ENCODE measurements at regions not wholly inside any gene's neighbourhood (a gene's known extent, or its start where the extent isn't known, plus 50 kb on each side); places are given as distances from the start of the nearest gene placed in this dataset.

GRCh38 chr1:29719253-29719652, 482.9 kb downstream of the PTPRU start:
- Histone ChIP-seq H3K36me3 (ENCODE audit: control insufficient read depth in 1 of 2, insufficient read depth in 2 of 2, low read length in 1 of 2) (no peaks in the 10 kb centered on the region), H3K4me3 (ENCODE audit: low read length in 2 of 2) (no peak overlapping the region), H3K27me3 (ENCODE audit: control insufficient read depth in 1 of 2, insufficient read depth in 2 of 2, low read length in 1 of 2) (no peaks in the 10 kb centered on the region), H3K9me3 (ENCODE audit: control insufficient read depth, low read length) (peaks cover 15% of the 10 kb centered on the region), H3K4me1 (ENCODE audit: control insufficient read depth in 1 of 2, insufficient read depth in 2 of 2, low read length in 2 of 2) (no peaks in the 10 kb centered on the region), H3K27ac (ENCODE audit: low read depth in 1 of 2, low read length in 2 of 2) (no peak overlapping the region)
- no peak for DNase-seq
- WGBS, 2 donors: 59 to 60% methylated on average over 4 of the region's 4 CpGs
- intact Hi-C loops (cut with DNase I): no loop called here
- ATAC-seq (ENCODE audit: low FRiP score): no peak

- H3K4me3 ChIP-seq (ENCODE audit: low read length in 2 of 2): no peak overlapping the region
- H3K27ac ChIP-seq (ENCODE audit: low read depth in 1 of 2, low read length in 2 of 2): no peak overlapping the region
- no peak for DNase-seq
- intact Hi-C loops (cut with DNase I): no loop called here
- H3K27me3 ChIP-seq (ENCODE audit: control insufficient read depth in 1 of 2, insufficient read depth in 2 of 2, low read length in 1 of 2): no peaks in the 10 kb centered on the region
- peaks cover 15% of the 10 kb centered on the region for H3K9me3 ChIP-seq (ENCODE audit: control insufficient read depth, low read length)
- ATAC-seq (ENCODE audit: low FRiP score): no peak
- H3K36me3 ChIP-seq (ENCODE audit: control insufficient read depth in 1 of 2, insufficient read depth in 2 of 2, low read length in 1 of 2): no peaks in the 10 kb centered on the region
- H3K4me1 ChIP-seq (ENCODE audit: control insufficient read depth in 1 of 2, insufficient read depth in 2 of 2, low read length in 2 of 2): no peaks in the 10 kb centered on the region
These were observed 482.5 kb downstream of the PTPRU start for GRCh38 chr1:29718791-29719190.

GRCh38 chr1:29716306-29716705, 480.0 kb downstream of the PTPRU start:
- no peaks in the 10 kb centered on the region for H3K27me3 ChIP-seq (ENCODE audit: control insufficient read depth in 1 of 2, insufficient read depth in 2 of 2, low read length in 1 of 2)
- intact Hi-C loops (cut with DNase I): no loop called here
- no peak overlapping the region for H3K27ac ChIP-seq (ENCODE audit: low read depth in 1 of 2, low read length in 2 of 2)
- WGBS, 2 donors: 73 to 75% methylated on average over 6 of the region's 6 CpGs
- no peaks in the 10 kb centered on the region for H3K4me1 ChIP-seq (ENCODE audit: control insufficient read depth in 1 of 2, insufficient read depth in 2 of 2, low read length in 2 of 2)
- DNase-seq (no peak), ATAC-seq (ENCODE audit: low FRiP score) (no peak)
- H3K4me3 ChIP-seq (ENCODE audit: low read length in 2 of 2): no peak overlapping the region
- no peaks in the 10 kb centered on the region for H3K36me3 ChIP-seq (ENCODE audit: control insufficient read depth in 1 of 2, insufficient read depth in 2 of 2, low read length in 1 of 2)
- H3K9me3 ChIP-seq (ENCODE audit: control insufficient read depth, low read length): peaks cover 1% of the 10 kb centered on the region

- H3K27me3 ChIP-seq (ENCODE audit: control insufficient read depth in 1 of 2, insufficient read depth in 2 of 2, low read length in 1 of 2): no peaks in the 10 kb centered on the region
- H3K36me3 ChIP-seq (ENCODE audit: control insufficient read depth in 1 of 2, insufficient read depth in 2 of 2, low read length in 1 of 2): no peaks in the 10 kb centered on the region
- 50 to 68% methylated on average over 1 of the region's 1 CpG for WGBS, 2 donors
- intact Hi-C loops (cut with DNase I): no loop called here
- no peaks in the 10 kb centered on the region for H3K9me3 ChIP-seq (ENCODE audit: control insufficient read depth, low read length)
- H3K4me1 ChIP-seq (ENCODE audit: control insufficient read depth in 1 of 2, insufficient read depth in 2 of 2, low read length in 2 of 2): no peaks in the 10 kb centered on the region
- no peak overlapping the region for H3K27ac ChIP-seq (ENCODE audit: low read depth in 1 of 2, low read length in 2 of 2)
- DNase-seq (no peak), ATAC-seq (ENCODE audit: low FRiP score) (no peak)
- H3K4me3 ChIP-seq (ENCODE audit: low read length in 2 of 2): no peak overlapping the region
These were observed 477.5 kb downstream of the PTPRU start for GRCh38 chr1:29713857-29714256.

GRCh38 chr1:29712801-29713200, 476.5 kb downstream of the PTPRU start:
- intact Hi-C loops (cut with DNase I): no loop called here
- no peaks in the 10 kb centered on the region for H3K27me3 ChIP-seq (ENCODE audit: control insufficient read depth in 1 of 2, insufficient read depth in 2 of 2, low read length in 1 of 2)
- ATAC-seq (ENCODE audit: low FRiP score) (no peak), DNase-seq (no peak)
- H3K36me3 ChIP-seq (ENCODE audit: control insufficient read depth in 1 of 2, insufficient read depth in 2 of 2, low read length in 1 of 2): no peaks in the 10 kb centered on the region
- H3K9me3 ChIP-seq (ENCODE audit: control insufficient read depth, low read length): no peaks in the 10 kb centered on the region
- H3K4me1 ChIP-seq (ENCODE audit: control insufficient read depth in 1 of 2, insufficient read depth in 2 of 2, low read length in 2 of 2): no peaks in the 10 kb centered on the region
- WGBS, 2 donors: 81 to 87% methylated on average over 7 of the region's 7 CpGs
- H3K4me3 ChIP-seq (ENCODE audit: low read length in 2 of 2): no peak overlapping the region
- H3K27ac ChIP-seq (ENCODE audit: low read depth in 1 of 2, low read length in 2 of 2): no peak overlapping the region

- Histone ChIP-seq H3K9me3 (ENCODE audit: control insufficient read depth, low read length) (no peaks in the 10 kb centered on the region), H3K36me3 (ENCODE audit: control insufficient read depth in 1 of 2, insufficient read depth in 2 of 2, low read length in 1 of 2) (no peaks in the 10 kb centered on the region), H3K4me3 (ENCODE audit: low read length in 2 of 2) (no peak overlapping the region), H3K4me1 (ENCODE audit: control insufficient read depth in 1 of 2, insufficient read depth in 2 of 2, low read length in 2 of 2) (no peaks in the 10 kb centered on the region), H3K27me3 (ENCODE audit: control insufficient read depth in 1 of 2, insufficient read depth in 2 of 2, low read length in 1 of 2) (no peaks in the 10 kb centered on the region), H3K27ac (ENCODE audit: low read depth in 1 of 2, low read length in 2 of 2) (no peak overlapping the region)
- 67 to 77% methylated on average over 4 of the region's 4 CpGs for WGBS, 2 donors
- intact Hi-C loops (cut with DNase I): no loop called here
- ATAC-seq (ENCODE audit: low FRiP score): no peak
- DNase-seq: no peak
These were observed 475.9 kb downstream of the PTPRU start for GRCh38 chr1:29712284-29712651.

- 77 to 81% methylated on average over 7 of the region's 7 CpGs for WGBS, 2 donors
- DNase-seq (peak in 1 of 2 donors; percentile 59), ATAC-seq (ENCODE audit: low FRiP score) (no peak)
- H3K27me3 ChIP-seq (ENCODE audit: control insufficient read depth in 1 of 2, insufficient read depth in 2 of 2, low read length in 1 of 2): no peaks in the 10 kb centered on the region
- intact Hi-C loops (cut with DNase I): no loop called here
- no peaks in the 10 kb centered on the region for H3K4me1 ChIP-seq (ENCODE audit: control insufficient read depth in 1 of 2, insufficient read depth in 2 of 2, low read length in 2 of 2)
- H3K36me3 ChIP-seq (ENCODE audit: control insufficient read depth in 1 of 2, insufficient read depth in 2 of 2, low read length in 1 of 2): no peaks in the 10 kb centered on the region
- no peaks in the 10 kb centered on the region for H3K9me3 ChIP-seq (ENCODE audit: control insufficient read depth, low read length)
- H3K4me3 ChIP-seq (ENCODE audit: low read length in 2 of 2): no peak overlapping the region
- no peak overlapping the region for H3K27ac ChIP-seq (ENCODE audit: low read depth in 1 of 2, low read length in 2 of 2)
These were observed 475.4 kb downstream of the PTPRU start for GRCh38 chr1:29711582-29712283.

GRCh38 chr1:29709704-29710280, 473.5 kb downstream of the PTPRU start:
- Histone ChIP-seq H3K4me1 (ENCODE audit: control insufficient read depth in 1 of 2, insufficient read depth in 2 of 2, low read length in 2 of 2) (no peaks in the 10 kb centered on the region), H3K9me3 (ENCODE audit: control insufficient read depth, low read length) (no peaks in the 10 kb centered on the region), H3K4me3 (ENCODE audit: low read length in 2 of 2) (no peak overlapping the region), H3K36me3 (ENCODE audit: control insufficient read depth in 1 of 2, insufficient read depth in 2 of 2, low read length in 1 of 2) (no peaks in the 10 kb centered on the region), H3K27ac (ENCODE audit: low read depth in 1 of 2, low read length in 2 of 2) (peak overlapping the region in 1 of 2 donors; percentile 95), H3K27me3 (ENCODE audit: control insufficient read depth in 1 of 2, insufficient read depth in 2 of 2, low read length in 1 of 2) (no peaks in the 10 kb centered on the region)
- DNase-seq (no peak), ATAC-seq (ENCODE audit: low FRiP score) (peak; percentile 41)
- intact Hi-C loops (cut with DNase I): loop anchor here (2.0 to 10.0 kb wide), 6 partner anchors 83 to 995 kb away; partner anchors contain the start of genes PTPRU (in 2 of the 2) and MECR (in 1 of the 2)
- 12 to 19% methylated on average over 9 of the region's 9 CpGs for WGBS, 2 donors

All from aorta (tissue), 5 donors.